HG03103 (cell line): ENCODE measurements at regions not wholly inside any gene's neighbourhood (a gene's known extent, or its start where the extent isn't known, plus 50 kb on each side); places are given as distances from the start of the nearest gene placed in this dataset.

ENCODE experiments used
- ATAC-seq: cut with Tn5 transposase; IDR thresholded peaks from one replicate; pipeline ENCODE4 v1.9.1; 2021; ENCODE audit warnings: low read depth; ENCODE audit not compliant: unreplicated experiment

- ATAC-seq: no peak
Measured at GRCh38 chr15:62528505-62528904, 363.4 kb upstream of the C2CD4B start.

- no peak for ATAC-seq
Measured at GRCh38 chr15:62532367-62532766, 367.3 kb upstream of the C2CD4B start.

GRCh38 chr15:62533687-62534086, 368.6 kb upstream of the C2CD4B start:
- ATAC-seq: no peak

GRCh38 chr15:62534996-62535395, 369.9 kb upstream of the C2CD4B start:
- no peak for ATAC-seq

- no peak for ATAC-seq
Measured at GRCh38 chr15:62539236-62539635, 374.2 kb upstream of the C2CD4B start.

GRCh38 chr15:62541250-62541649, 376.2 kb upstream of the C2CD4B start:
- ATAC-seq: no peak

GRCh38 chr15:62541846-62542245, 376.8 kb upstream of the C2CD4B start:
- no peak for ATAC-seq

- no peak for ATAC-seq
Measured at GRCh38 chr15:62544446-62544845, 379.4 kb upstream of the C2CD4B start.

GRCh38 chr15:62545467-62546227, 380.6 kb upstream of the C2CD4B start:
- ATAC-seq: no peak

GRCh38 chr15:62546628-62547027, 381.5 kb upstream of the C2CD4B start:
- ATAC-seq: no peak

- ATAC-seq: no peak
Measured at GRCh38 chr15:62547584-62547983, 382.5 kb upstream of the C2CD4B start.

GRCh38 chr15:62549345-62549970, 384.4 kb upstream of the C2CD4B start:
- no peak for ATAC-seq

- no peak for ATAC-seq
Measured at GRCh38 chr15:62550106-62550505, 385.0 kb upstream of the C2CD4B start.

GRCh38 chr15:62552444-62552843, 387.4 kb upstream of the C2CD4B start:
- no peak for ATAC-seq

GRCh38 chr15:62553911-62554563, 389.0 kb upstream of the C2CD4B start:
- no peak for ATAC-seq

GRCh38 chr15:62558640-62559380, 393.7 kb upstream of the C2CD4B start:
- ATAC-seq: no peak

- ATAC-seq: no peak
Measured at GRCh38 chr15:62559381-62559733, 394.3 kb upstream of the C2CD4B start.

- ATAC-seq: no peak
Measured at GRCh38 chr15:62561059-62561519, 396.0 kb upstream of the C2CD4B start.

- no peak for ATAC-seq
Measured at GRCh38 chr15:62561571-62561970, 396.5 kb upstream of the C2CD4B start.

GRCh38 chr15:62564886-62565633, 400.0 kb upstream of the C2CD4B start:
- ATAC-seq: no peak
